ENCODE measurements at regions not wholly inside any gene's neighbourhood (a gene's known extent, or its start where the extent isn't known, plus 50 kb on each side); places are given as distances from the start of the nearest gene placed in this dataset.

DNA sequence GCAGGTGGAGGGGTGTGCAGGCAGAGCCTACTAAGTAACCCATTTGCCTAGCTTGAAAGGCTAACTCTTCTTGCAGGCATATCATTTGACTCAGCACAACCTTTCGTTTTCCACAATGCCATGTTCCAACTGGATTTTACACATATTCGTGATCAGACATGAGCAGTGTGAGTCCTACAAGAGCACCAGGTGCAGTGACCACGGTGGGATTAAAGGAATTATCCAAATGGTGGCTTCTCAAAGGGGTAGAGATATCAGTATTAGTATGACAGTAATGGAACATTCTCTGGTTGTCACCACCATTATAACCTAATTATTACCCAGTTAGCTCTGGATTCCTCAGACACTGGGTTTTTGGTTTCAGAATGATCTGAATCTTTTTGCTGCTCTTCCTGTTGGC, 323.5 kb downstream of the LMO4 start:
- TF ChIP-seq, protein P1, sequence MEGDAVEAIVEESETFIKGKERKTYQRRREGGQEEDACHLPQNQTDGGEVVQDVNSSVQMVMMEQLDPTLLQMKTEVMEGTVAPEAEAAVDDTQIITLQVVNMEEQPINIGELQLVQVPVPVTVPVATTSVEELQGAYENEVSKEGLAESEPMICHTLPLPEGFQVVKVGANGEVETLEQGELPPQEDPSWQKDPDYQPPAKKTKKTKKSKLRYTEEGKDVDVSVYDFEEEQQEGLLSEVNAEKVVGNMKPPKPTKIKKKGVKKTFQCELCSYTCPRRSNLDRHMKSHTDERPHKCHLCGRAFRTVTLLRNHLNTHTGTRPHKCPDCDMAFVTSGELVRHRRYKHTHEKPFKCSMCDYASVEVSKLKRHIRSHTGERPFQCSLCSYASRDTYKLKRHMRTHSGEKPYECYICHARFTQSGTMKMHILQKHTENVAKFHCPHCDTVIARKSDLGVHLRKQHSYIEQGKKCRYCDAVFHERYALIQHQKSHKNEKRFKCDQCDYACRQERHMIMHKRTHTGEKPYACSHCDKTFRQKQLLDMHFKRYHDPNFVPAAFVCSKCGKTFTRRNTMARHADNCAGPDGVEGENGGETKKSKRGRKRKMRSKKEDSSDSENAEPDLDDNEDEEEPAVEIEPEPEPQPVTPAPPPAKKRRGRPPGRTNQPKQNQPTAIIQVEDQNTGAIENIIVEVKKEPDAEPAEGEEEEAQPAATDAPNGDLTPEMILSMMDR (conservative IDR thresholded peaks at IDR 0.05): no peak
- Histone ChIP-seq H3K27ac (ENCODE audit: low read depth, low read length) (no peak overlapping the region), H3K36me3 (ENCODE audit: control insufficient read depth, insufficient read depth, low read length) (no peaks in the 10 kb centered on the region), H3K4me1 (ENCODE audit: control insufficient read depth, insufficient read depth, low read length) (no peaks in the 10 kb centered on the region), H3K9me3 (ENCODE audit: control insufficient read depth, low read length) (no peaks in the 10 kb centered on the region), H3K9ac (ENCODE audit: extremely low read depth, low read length, poor library complexity, severe bottlenecking) (no peak overlapping the region), H3K27me3 (ENCODE audit: control insufficient read depth, insufficient read depth, low read length, poor library complexity, severe bottlenecking) (no peaks in the 10 kb centered on the region), H3K4me3 (ENCODE audit: low read length) (no peak overlapping the region)
- Mint-ChIP-seq H3K27me3 (ENCODE audit: insufficient read depth) (no peaks in the 10 kb centered on the region), H3K27ac (no peak overlapping the region), H3K9me3 (no peaks in the 10 kb centered on the region), H3K4me1 (peaks cover 8% of the 10 kb centered on the region), H3K4me3 (no peak overlapping the region), H3K36me3 (ENCODE audit: low read depth) (no peaks in the 10 kb centered on the region)
- no peak for DNase-seq
- WGBS, 2 experiments (ENCODE audit: insufficient coverage in 1 of 2, insufficient read length in 1 of 2): 93 to 100% methylated on average over 1 to 3 of the region's 3 CpGs

DNA sequence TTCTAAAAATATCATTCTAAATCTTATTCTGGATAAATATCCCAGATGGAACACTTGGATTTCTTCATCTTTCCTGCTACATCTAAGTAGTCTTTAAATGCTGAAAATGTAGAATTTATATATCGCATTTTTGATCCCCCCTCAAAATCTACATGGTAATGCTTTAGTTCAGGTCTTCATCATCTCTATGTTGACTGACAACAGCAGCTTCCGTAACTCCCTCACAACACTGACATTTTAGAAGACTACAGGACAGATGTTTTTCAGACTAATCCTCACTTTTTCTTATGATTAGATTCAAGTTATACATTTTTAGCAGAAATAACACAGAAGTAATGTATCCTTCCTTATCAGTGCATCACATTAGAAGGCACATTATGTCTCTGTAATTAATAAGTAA, 336.5 kb downstream of the LMO4 start:
- no peak for DNase-seq
- TF ChIP-seq, protein P1 (conservative IDR thresholded peaks at IDR 0.05): no peak
- Mint-ChIP-seq H3K36me3 (ENCODE audit: low read depth) (no peaks in the 10 kb centered on the region), H3K4me3 (no peak overlapping the region), H3K27ac (no peak overlapping the region), H3K27me3 (ENCODE audit: insufficient read depth) (no peaks in the 10 kb centered on the region), H3K9me3 (peaks cover 8% of the 10 kb centered on the region), H3K4me1 (no peaks in the 10 kb centered on the region)
- 88 to 94% methylated on average over 1 to 2 of the region's 2 CpGs for WGBS, 2 experiments (ENCODE audit: insufficient coverage in 1 of 2, insufficient read length in 1 of 2)
- Histone ChIP-seq H3K4me3 (ENCODE audit: low read length) (no peak overlapping the region), H3K27ac (ENCODE audit: low read depth, low read length) (no peak overlapping the region), H3K36me3 (ENCODE audit: control insufficient read depth, insufficient read depth, low read length) (no peaks in the 10 kb centered on the region), H3K4me1 (ENCODE audit: control insufficient read depth, insufficient read depth, low read length) (no peaks in the 10 kb centered on the region), H3K9ac (ENCODE audit: extremely low read depth, low read length, poor library complexity, severe bottlenecking) (no peak overlapping the region), H3K9me3 (ENCODE audit: control insufficient read depth, low read length) (peaks cover 12% of the 10 kb centered on the region), H3K27me3 (ENCODE audit: control insufficient read depth, insufficient read depth, low read length, poor library complexity, severe bottlenecking) (no peaks in the 10 kb centered on the region)

DNA sequence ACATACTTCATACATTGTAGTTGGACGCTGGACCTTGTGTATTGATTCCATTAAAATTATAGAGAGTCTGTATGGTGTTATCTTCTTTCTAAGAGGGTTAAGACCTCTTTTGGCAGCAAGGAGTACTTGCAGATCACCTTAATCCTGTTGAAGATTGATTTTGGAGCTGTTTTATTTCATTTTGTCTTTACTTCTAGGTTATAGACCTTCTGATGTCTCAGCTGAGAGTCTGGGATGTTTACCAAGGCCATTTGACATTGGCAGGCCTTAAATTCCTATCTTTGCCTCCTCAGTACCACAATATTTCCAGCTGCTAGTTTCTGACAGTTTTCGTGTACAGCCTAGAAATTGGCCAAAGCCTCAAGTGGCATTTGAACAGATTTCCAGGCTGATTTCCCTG, 338.0 kb downstream of the LMO4 start:
- no peaks in the 10 kb centered on the region for H3K27me3 ChIP-seq (ENCODE audit: control insufficient read depth, insufficient read depth, low read length, poor library complexity, severe bottlenecking)
- no peak overlapping the region for H3K4me3 Mint-ChIP-seq
- TF ChIP-seq, protein P1 (conservative IDR thresholded peaks at IDR 0.05): no peak
- H3K4me3 ChIP-seq (ENCODE audit: low read length): no peak overlapping the region
- no peak for DNase-seq
- H3K9me3 Mint-ChIP-seq: no peaks in the 10 kb centered on the region
- no peaks in the 10 kb centered on the region for H3K36me3 Mint-ChIP-seq (ENCODE audit: low read depth)
- H3K9ac ChIP-seq (ENCODE audit: extremely low read depth, low read length, poor library complexity, severe bottlenecking): no peak overlapping the region
- H3K9me3 ChIP-seq (ENCODE audit: control insufficient read depth, low read length): no peaks in the 10 kb centered on the region
- H3K36me3 ChIP-seq (ENCODE audit: control insufficient read depth, insufficient read depth, low read length): no peaks in the 10 kb centered on the region
- no peaks in the 10 kb centered on the region for H3K4me1 Mint-ChIP-seq
- no peak overlapping the region for H3K27ac ChIP-seq (ENCODE audit: low read depth, low read length)
- no peaks in the 10 kb centered on the region for H3K4me1 ChIP-seq (ENCODE audit: control insufficient read depth, insufficient read depth, low read length)
- no peaks in the 10 kb centered on the region for H3K27me3 Mint-ChIP-seq (ENCODE audit: insufficient read depth)
- WGBS, 2 experiments (ENCODE audit: insufficient coverage in 1 of 2, insufficient read length in 1 of 2): 91% methylated on average over 1 to 2 of the region's 2 CpGs
- H3K27ac Mint-ChIP-seq: no peak overlapping the region
